Inflammatory macrophage (primary cell): ENCODE measurements at regions not wholly inside any gene's neighbourhood (a gene's known extent, or its start where the extent isn't known, plus 50 kb on each side); places are given as distances from the start of the nearest gene placed in this dataset.

Experiments used
- DNase-seq, 2 donors: peaks; one replicate each; pipeline ENCODE4 v3.0.0-alpha.2; 2020 to 2022

- DNase-seq: no peak
Measured at GRCh38 chr3:55341502-55342031, 145.5 kb downstream of the WNT5A start.

- no peak for DNase-seq
Measured at GRCh38 chr3:55339819-55340218, 147.3 kb downstream of the WNT5A start.

GRCh38 chr3:55339390-55339789, 147.7 kb downstream of the WNT5A start:
- no peak for DNase-seq

- no peak for DNase-seq
Measured at GRCh38 chr3:55337641-55338180, 149.4 kb downstream of the WNT5A start.

GRCh38 chr3:55333923-55334322, 153.2 kb downstream of the WNT5A start:
- DNase-seq: no peak

- no peak for DNase-seq
Measured at GRCh38 chr3:55333046-55333445, 154.1 kb downstream of the WNT5A start.

GRCh38 chr3:55332176-55332575, 154.9 kb downstream of the WNT5A start:
- DNase-seq: no peak

GRCh38 chr3:55331524-55331923, 155.6 kb downstream of the WNT5A start:
- DNase-seq: no peak

GRCh38 chr3:55330756-55331155, 156.3 kb downstream of the WNT5A start:
- no peak for DNase-seq

- no peak for DNase-seq
Measured at GRCh38 chr3:55330355-55330754, 156.8 kb downstream of the WNT5A start.

GRCh38 chr3:55329849-55330248, 157.3 kb downstream of the WNT5A start:
- DNase-seq: no peak

GRCh38 chr3:55327131-55327920, 159.8 kb downstream of the WNT5A start:
- no peak for DNase-seq

GRCh38 chr3:55322638-55323037, 164.5 kb downstream of the WNT5A start:
- DNase-seq: no peak

GRCh38 chr3:55320928-55321327, 166.2 kb downstream of the WNT5A start:
- DNase-seq: no peak

GRCh38 chr3:55315396-55315795, 171.7 kb downstream of the WNT5A start:
- no peak for DNase-seq

GRCh38 chr3:55313666-55314065, 173.4 kb downstream of the WNT5A start:
- no peak for DNase-seq

- DNase-seq: no peak
Measured at GRCh38 chr3:55309336-55309735, 177.8 kb downstream of the WNT5A start.

- DNase-seq: no peak
Measured at GRCh38 chr3:55307622-55308021, 179.5 kb downstream of the WNT5A start.

- no peak for DNase-seq
Measured at GRCh38 chr3:55305696-55306485, 181.2 kb downstream of the WNT5A start.

GRCh38 chr3:55300701-55301100, 186.4 kb downstream of the WNT5A start:
- DNase-seq: no peak

GRCh38 chr3:55297706-55298105, 189.4 kb downstream of the WNT5A start:
- no peak for DNase-seq

- no peak for DNase-seq
Measured at GRCh38 chr3:55297245-55297644, 189.9 kb downstream of the WNT5A start.

- no peak for DNase-seq
Measured at GRCh38 chr3:55296791-55297190, 190.3 kb downstream of the WNT5A start.

- DNase-seq: no peak
Measured at GRCh38 chr3:55296030-55296429, 191.1 kb downstream of the WNT5A start.
